ENCODE measurements at regions not wholly inside any gene's neighbourhood (a gene's known extent, or its start where the extent isn't known, plus 50 kb on each side); places are given as distances from the start of the nearest gene placed in this dataset.

DNA sequence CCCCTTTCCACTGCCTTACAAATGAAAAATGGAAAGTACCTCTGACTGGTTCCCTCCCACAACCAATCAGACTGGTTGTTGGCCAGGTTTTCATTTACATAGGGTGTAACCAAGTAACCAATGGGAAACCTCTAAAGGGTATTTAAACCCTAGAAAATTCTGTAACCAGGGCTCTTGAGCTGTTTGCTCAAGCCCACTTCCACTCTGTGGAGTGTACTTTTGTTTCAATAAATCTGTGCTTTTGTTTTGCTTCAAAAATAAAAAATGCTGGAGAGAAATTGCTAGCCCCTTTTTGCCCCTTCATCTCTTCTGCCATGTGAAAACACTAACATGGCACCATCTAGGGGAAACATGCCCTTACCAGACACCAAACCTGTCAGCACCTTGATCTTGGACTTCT, 129.5 kb downstream of the AHR start:
- H3F3A ChIP-seq (replicated peaks; ENCODE audit: insufficient read depth), result no peaks in the 10 kb centered on the region
- POLR2A ChIA-PET, result no interaction called here
- CTCF ChIA-PET, result interaction anchor here (1.2 kb wide), 1 partner anchor 12 kb away, joined by 3 read pairs; no protein-coding TSS in a partner anchor
- no peak overlapping the region for H3K4me3 ChIP-seq (ENCODE audit: low read depth in 2 of 2, low read length in 1 of 2)
- TF ChIP-seq SMC3 (IDR thresholded peaks at IDR 0.05; ENCODE audit: low read depth, low read length) (no peak), RFX5 (IDR thresholded peaks at IDR 0.05; ENCODE audit: low read length) (no peak), JUND (IDR thresholded peaks at IDR 0.05) (no peak), POLR2AphosphoS5 (IDR thresholded peaks at IDR 0.05; ENCODE audit: low read depth, low read length) (no peak), TCF12 (IDR thresholded peaks at IDR 0.05) (no peak), RXRA (IDR thresholded peaks at IDR 0.05; ENCODE audit: borderline replicate concordance, low read depth) (no peak), RAD21 (IDR thresholded peaks at IDR 0.05; ENCODE audit: low read length) (no peak)
- TF ChIP-seq, protein P1, sequence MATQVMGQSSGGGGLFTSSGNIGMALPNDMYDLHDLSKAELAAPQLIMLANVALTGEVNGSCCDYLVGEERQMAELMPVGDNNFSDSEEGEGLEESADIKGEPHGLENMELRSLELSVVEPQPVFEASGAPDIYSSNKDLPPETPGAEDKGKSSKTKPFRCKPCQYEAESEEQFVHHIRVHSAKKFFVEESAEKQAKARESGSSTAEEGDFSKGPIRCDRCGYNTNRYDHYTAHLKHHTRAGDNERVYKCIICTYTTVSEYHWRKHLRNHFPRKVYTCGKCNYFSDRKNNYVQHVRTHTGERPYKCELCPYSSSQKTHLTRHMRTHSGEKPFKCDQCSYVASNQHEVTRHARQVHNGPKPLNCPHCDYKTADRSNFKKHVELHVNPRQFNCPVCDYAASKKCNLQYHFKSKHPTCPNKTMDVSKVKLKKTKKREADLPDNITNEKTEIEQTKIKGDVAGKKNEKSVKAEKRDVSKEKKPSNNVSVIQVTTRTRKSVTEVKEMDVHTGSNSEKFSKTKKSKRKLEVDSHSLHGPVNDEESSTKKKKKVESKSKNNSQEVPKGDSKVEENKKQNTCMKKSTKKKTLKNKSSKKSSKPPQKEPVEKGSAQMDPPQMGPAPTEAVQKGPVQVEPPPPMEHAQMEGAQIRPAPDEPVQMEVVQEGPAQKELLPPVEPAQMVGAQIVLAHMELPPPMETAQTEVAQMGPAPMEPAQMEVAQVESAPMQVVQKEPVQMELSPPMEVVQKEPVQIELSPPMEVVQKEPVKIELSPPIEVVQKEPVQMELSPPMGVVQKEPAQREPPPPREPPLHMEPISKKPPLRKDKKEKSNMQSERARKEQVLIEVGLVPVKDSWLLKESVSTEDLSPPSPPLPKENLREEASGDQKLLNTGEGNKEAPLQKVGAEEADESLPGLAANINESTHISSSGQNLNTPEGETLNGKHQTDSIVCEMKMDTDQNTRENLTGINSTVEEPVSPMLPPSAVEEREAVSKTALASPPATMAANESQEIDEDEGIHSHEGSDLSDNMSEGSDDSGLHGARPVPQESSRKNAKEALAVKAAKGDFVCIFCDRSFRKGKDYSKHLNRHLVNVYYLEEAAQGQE (IDR thresholded peaks at IDR 0.05; ENCODE audit: low read depth, low read length), result no peak
- TF ChIP-seq, protein P2, sequence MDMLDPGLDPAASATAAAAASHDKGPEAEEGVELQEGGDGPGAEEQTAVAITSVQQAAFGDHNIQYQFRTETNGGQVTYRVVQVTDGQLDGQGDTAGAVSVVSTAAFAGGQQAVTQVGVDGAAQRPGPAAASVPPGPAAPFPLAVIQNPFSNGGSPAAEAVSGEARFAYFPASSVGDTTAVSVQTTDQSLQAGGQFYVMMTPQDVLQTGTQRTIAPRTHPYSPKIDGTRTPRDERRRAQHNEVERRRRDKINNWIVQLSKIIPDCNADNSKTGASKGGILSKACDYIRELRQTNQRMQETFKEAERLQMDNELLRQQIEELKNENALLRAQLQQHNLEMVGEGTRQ (IDR thresholded peaks at IDR 0.05; ENCODE audit: borderline replicate concordance, low read depth, low read length), result no peak
- TF ChIP-seq, protein P3, sequence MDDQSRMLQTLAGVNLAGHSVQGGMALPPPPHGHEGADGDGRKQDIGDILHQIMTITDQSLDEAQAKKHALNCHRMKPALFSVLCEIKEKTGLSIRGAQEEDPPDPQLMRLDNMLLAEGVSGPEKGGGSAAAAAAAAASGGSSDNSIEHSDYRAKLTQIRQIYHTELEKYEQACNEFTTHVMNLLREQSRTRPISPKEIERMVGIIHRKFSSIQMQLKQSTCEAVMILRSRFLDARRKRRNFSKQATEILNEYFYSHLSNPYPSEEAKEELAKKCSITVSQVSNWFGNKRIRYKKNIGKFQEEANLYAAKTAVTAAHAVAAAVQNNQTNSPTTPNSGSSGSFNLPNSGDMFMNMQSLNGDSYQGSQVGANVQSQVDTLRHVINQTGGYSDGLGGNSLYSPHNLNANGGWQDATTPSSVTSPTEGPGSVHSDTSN (IDR thresholded peaks at IDR 0.05), result no peak
- no peaks in the 10 kb centered on the region for H3K36me3 ChIP-seq (replicated peaks in 1 of 2; ENCODE audit: control insufficient read depth in 1 of 2, insufficient read depth in 2 of 2, low read length in 1 of 2)
- H3K9me2 ChIP-seq, result no peaks in the 10 kb centered on the region
- no peak overlapping the region for H3K4me2 ChIP-seq
- H3K4me1 ChIP-seq (ENCODE audit: control insufficient read depth in 1 of 2, insufficient read depth in 2 of 2, low read depth in 1 of 2, low read length in 1 of 2), result no peaks in the 10 kb centered on the region
- H3K9ac ChIP-seq, result no peak overlapping the region
- H3K27me3 ChIP-seq (ENCODE audit: insufficient read depth), result no peaks in the 10 kb centered on the region; the same call in 1 of the 2 replicates
- no peak for DNase-seq
- no peaks in the 10 kb centered on the region for H3K9me3 ChIP-seq
- H2AFZ ChIP-seq (ENCODE audit: low read depth), result no peak overlapping the region
- H4K20me1 ChIP-seq (ENCODE audit: insufficient read depth), result no peaks in the 10 kb centered on the region
- no peak overlapping the region for H3K27ac ChIP-seq (ENCODE audit: low read depth in 2 of 2, low read length in 1 of 2)
- H3K79me2 ChIP-seq (ENCODE audit: insufficient read depth), result no peaks in the 10 kb centered on the region

DNA sequence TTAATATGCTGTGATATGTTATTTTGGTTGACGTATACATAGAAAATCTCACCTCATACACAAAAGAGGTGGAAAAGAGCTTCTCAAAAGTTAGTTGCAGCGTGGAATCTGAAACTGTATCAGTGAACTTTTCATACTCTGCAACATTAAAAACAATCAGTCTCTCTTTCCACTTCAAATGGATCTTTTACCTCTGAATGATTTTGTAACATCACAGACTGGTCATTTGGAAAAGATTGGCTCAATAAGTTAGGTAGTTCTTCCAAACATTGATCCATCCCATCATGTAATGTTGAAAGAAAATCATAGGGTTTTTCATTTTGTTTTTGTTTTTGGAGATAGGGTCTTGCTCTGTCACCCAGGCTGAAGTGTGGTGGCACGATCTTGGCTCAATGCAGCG, 131.1 kb downstream of the AHR start:
- Histone ChIP-seq H3K9me2 (no peaks in the 10 kb centered on the region), H3K9ac (no peak overlapping the region), H3K4me3 (ENCODE audit: low read depth in 2 of 2, low read length in 1 of 2) (no peak overlapping the region), H3K27me3 (ENCODE audit: insufficient read depth) (no peaks in the 10 kb centered on the region), H3F3A (replicated peaks; ENCODE audit: insufficient read depth) (no peaks in the 10 kb centered on the region), H4K20me1 (ENCODE audit: insufficient read depth) (no peaks in the 10 kb centered on the region), H3K9me3 (no peaks in the 10 kb centered on the region), H3K4me2 (no peak overlapping the region), H3K79me2 (ENCODE audit: insufficient read depth) (no peaks in the 10 kb centered on the region), H3K27ac (ENCODE audit: low read depth in 2 of 2, low read length in 1 of 2) (no peak overlapping the region), H3K4me1 (ENCODE audit: control insufficient read depth in 1 of 2, insufficient read depth in 2 of 2, low read depth in 1 of 2, low read length in 1 of 2) (no peaks in the 10 kb centered on the region), H3K36me3 (replicated peaks in 1 of 2; ENCODE audit: control insufficient read depth in 1 of 2, insufficient read depth in 2 of 2, low read length in 1 of 2) (no peaks in the 10 kb centered on the region), H2AFZ (ENCODE audit: low read depth) (no peak overlapping the region)
- no peak for DNase-seq
- POLR2A ChIA-PET, result no interaction called here
- CTCF ChIA-PET, result no interaction called here
- TF ChIP-seq, protein P4, sequence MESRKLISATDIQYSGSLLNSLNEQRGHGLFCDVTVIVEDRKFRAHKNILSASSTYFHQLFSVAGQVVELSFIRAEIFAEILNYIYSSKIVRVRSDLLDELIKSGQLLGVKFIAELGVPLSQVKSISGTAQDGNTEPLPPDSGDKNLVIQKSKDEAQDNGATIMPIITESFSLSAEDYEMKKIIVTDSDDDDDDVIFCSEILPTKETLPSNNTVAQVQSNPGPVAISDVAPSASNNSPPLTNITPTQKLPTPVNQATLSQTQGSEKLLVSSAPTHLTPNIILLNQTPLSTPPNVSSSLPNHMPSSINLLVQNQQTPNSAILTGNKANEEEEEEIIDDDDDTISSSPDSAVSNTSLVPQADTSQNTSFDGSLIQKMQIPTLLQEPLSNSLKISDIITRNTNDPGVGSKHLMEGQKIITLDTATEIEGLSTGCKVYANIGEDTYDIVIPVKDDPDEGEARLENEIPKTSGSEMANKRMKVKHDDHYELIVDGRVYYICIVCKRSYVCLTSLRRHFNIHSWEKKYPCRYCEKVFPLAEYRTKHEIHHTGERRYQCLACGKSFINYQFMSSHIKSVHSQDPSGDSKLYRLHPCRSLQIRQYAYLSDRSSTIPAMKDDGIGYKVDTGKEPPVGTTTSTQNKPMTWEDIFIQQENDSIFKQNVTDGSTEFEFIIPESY (IDR thresholded peaks at IDR 0.05; ENCODE audit: borderline replicate concordance, low read depth), result no peak
- no peak for TF ChIP-seq NFIC (IDR thresholded peaks at IDR 0.05; ENCODE audit: borderline replicate concordance)
- 13% methylated on average over 4 of the region's 4 CpGs for WGBS (ENCODE audit: low lambda C conversion rate)

Measured in SK-N-SH (cell line).